ACC112 (cell line): ENCODE measurements at regions not wholly inside any gene's neighbourhood (a gene's known extent, or its start where the extent isn't known, plus 50 kb on each side); places are given as distances from the start of the nearest gene placed in this dataset.
"Not testable (repeated sequence)": the region's sequence is repeated elsewhere in the genome, so short reads cannot be mapped to it uniquely, and the experiment has no call there.

Experiments
- H2AFZ ChIP-seq: fragments of 200-600 bp; sonication (generic); one replicate; pipeline ENCODE4 v1.6.0; 2017; ENCODE audit warnings: antibody characterized with exemption, low read length; ENCODE audit not compliant: unreplicated experiment
- H3K27ac ChIP-seq: fragments of 200-600 bp; sonication (generic); 2 replicates; pipeline ENCODE4 v1.5.1; 2014; ENCODE audit warnings: low read depth, mild to moderate bottlenecking, antibody characterized with exemption, low read length, moderate library complexity
- H3K27me3 ChIP-seq: fragments of 200-600 bp; sonication (generic); 2 replicates; pipeline ENCODE4 v1.6.1; 2014; ENCODE audit warnings: mild to moderate bottlenecking, antibody characterized with exemption, low read length, moderate library complexity, mixed read lengths; ENCODE audit not compliant: insufficient read depth
- H3K36me3 ChIP-seq: fragments of 200-600 bp; sonication (generic); 2 replicates; pipeline ENCODE4 v1.6.1; 2016; ENCODE audit warnings: mild to moderate bottlenecking, antibody characterized with exemption, low read length, moderate library complexity, mixed read lengths; ENCODE audit not compliant: insufficient read depth
- H3K4me1 ChIP-seq: fragments of 200-600 bp; sonication (generic); one replicate; pipeline ENCODE4 v1.6.1; 2016; ENCODE audit warnings: low read length, mixed read lengths; ENCODE audit not compliant: insufficient read depth, unreplicated experiment, control insufficient read depth
- H3K4me3 ChIP-seq: fragments of 200-600 bp; sonication (generic); 2 replicates; pipeline ENCODE4 v1.5.1; 2014; ENCODE audit warnings: mild to moderate bottlenecking, low read depth, low read length
- H3K79me2 ChIP-seq: fragments of 200-600 bp; sonication (generic); one replicate; pipeline ENCODE4 v1.6.0; 2016; ENCODE audit warnings: low read length; ENCODE audit not compliant: control insufficient read depth, unreplicated experiment, insufficient read depth

GRCh38 chr12:33817713-33818112 is 204.6 kb upstream of the ALG10 start:
- Histone ChIP-seq H3K36me3 (no peaks in the 10 kb centered on the region), H3K79me2 (no peaks in the 10 kb centered on the region), H2AFZ (no peak overlapping the region), H3K27ac (no peak overlapping the region), H3K4me1 (no peaks in the 10 kb centered on the region), H3K27me3 (no peaks in the 10 kb centered on the region), H3K4me3 (no peak overlapping the region)

DNA sequence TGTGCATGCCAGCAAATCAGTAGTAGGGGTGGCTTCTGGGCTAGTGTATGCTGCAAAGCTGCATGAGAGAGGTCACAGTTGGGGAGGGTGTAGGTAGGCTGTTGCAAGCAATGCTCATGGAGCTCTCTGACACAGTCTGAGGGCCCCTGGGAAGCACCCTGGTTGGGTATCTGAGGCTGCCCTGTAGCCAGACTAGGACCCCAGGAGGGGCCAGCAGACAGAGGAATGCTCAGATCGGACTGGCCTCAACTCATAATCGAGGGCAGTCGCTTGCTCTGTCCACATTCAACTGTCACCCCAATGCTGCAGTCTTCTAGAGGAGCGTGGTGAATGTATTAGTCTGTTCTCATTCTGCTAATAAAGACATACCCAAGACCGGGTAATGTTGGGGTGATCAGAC is 204.0 kb upstream of the ALG10 start:
- Histone ChIP-seq H3K4me1 (no peaks in the 10 kb centered on the region), H3K4me3 (no peak overlapping the region), H3K27ac (no peak overlapping the region), H3K79me2 (no peaks in the 10 kb centered on the region), H2AFZ (no peak overlapping the region), H3K36me3 (no peaks in the 10 kb centered on the region), H3K27me3 (no peaks in the 10 kb centered on the region)

- no peak overlapping the region for H3K27ac ChIP-seq
- no peaks in the 10 kb centered on the region for H3K4me1 ChIP-seq
Measured at GRCh38 chr12:33825442-33825841, 196.9 kb upstream of the ALG10 start.

DNA sequence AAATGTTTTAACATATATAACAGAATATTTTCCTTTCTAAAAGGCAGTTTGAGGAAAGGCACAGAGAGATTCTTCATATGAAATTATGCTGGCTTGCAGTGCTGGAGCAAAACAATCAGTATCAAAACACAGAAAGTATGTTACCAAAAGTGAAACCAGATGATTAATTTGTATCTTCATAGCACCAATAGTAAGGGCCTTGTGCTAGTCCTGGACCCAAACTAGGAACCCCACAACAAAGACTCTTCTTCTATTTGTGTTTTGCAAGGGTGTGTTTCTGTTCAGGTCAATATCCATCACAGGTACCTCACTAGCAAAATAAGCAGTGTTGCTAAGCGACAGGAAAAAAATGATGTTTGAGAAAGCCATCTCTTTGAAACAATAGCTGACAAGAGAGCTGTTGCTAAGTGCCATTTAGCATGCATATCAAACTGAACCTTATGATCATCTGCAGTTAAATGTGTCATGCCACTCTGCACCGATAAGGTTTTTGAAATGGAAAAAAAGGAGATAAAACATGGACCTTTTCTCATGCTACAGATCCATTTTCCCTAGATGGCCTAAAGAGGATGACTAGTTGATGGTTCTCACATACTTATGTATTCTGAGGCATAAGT is 196.2 kb upstream of the ALG10 start:
- no peak overlapping the region for H3K27ac ChIP-seq
- no peak overlapping the region for H2AFZ ChIP-seq
- no peaks in the 10 kb centered on the region for H3K79me2 ChIP-seq
- H3K4me3 ChIP-seq: no peak overlapping the region
- H3K27me3 ChIP-seq: no peaks in the 10 kb centered on the region
- no peaks in the 10 kb centered on the region for H3K4me1 ChIP-seq
- H3K36me3 ChIP-seq: no peaks in the 10 kb centered on the region

More at GRCh38 chr12:33825442-33825841, 196.9 kb upstream of the ALG10 start:
- no peaks in the 10 kb centered on the region for H3K27me3 ChIP-seq
- H2AFZ ChIP-seq: no peak overlapping the region
- no peaks in the 10 kb centered on the region for H3K36me3 ChIP-seq
- H3K4me3 ChIP-seq: no peak overlapping the region
- H3K79me2 ChIP-seq: no peaks in the 10 kb centered on the region

GRCh38 chr12:33828326-33828725 is 194.0 kb upstream of the ALG10 start:
- H2AFZ ChIP-seq: no peak overlapping the region
- H3K4me3 ChIP-seq: no peak overlapping the region
- H3K79me2 ChIP-seq: no peaks in the 10 kb centered on the region
- H3K27me3 ChIP-seq: no peaks in the 10 kb centered on the region
- H3K36me3 ChIP-seq: no peaks in the 10 kb centered on the region
- no peaks in the 10 kb centered on the region for H3K4me1 ChIP-seq
- H3K27ac ChIP-seq: no peak overlapping the region

- Histone ChIP-seq H3K27ac (no peak overlapping the region), H3K4me3 (no peak overlapping the region), H3K36me3 (no peaks in the 10 kb centered on the region), H3K27me3 (no peaks in the 10 kb centered on the region), H3K4me1 (no peaks in the 10 kb centered on the region), H3K79me2 (no peaks in the 10 kb centered on the region), H2AFZ (no peak overlapping the region)
Measured at GRCh38 chr12:33830070-33830469, 192.2 kb upstream of the ALG10 start.

DNA sequence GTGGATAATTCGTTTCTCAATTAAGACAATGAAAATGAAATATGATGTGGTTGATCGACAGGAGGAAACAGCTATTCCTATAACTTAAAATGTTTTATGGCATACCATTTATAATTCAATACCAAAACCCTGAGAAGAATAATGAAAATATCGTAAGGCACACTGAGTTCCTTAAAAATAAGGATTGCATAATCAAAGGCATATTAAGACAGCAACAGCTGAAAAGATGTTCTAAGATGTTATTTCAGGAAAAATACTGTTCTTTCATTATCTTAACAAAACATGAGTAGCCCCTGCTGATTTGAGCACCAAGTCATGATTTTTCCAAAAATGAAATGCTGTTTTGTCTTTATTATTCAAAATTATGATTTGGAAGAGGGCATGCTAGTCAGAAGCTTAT is 189.4 kb upstream of the ALG10 start:
- Histone ChIP-seq H3K4me1 (no peaks in the 10 kb centered on the region), H3K27me3 (no peaks in the 10 kb centered on the region), H3K27ac (no peak overlapping the region), H2AFZ (no peak overlapping the region), H3K36me3 (no peaks in the 10 kb centered on the region), H3K4me3 (no peak overlapping the region), H3K79me2 (no peaks in the 10 kb centered on the region)

DNA sequence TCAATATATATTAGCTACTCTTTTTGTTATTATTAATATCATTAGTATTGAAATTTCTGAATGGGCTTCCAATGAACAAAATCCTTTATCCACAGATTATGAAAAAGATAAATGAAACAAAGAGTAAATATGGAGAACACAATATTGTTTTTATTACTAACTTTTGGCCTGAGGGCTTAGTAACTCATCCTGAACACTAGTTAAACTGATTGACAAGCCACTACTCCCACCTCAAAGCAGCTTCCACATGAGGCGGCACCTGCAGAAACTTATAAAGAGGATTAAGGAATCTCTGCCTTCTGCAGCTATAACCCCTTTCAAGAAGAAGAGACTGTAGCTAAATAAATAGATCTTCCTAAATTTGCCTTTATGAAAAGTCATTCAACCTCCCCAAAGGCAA is 187.6 kb upstream of the ALG10 start:
- H3K27me3 ChIP-seq: no peaks in the 10 kb centered on the region
- H3K4me1 ChIP-seq: no peaks in the 10 kb centered on the region
- no peak overlapping the region for H3K27ac ChIP-seq
- H3K4me3 ChIP-seq: no peak overlapping the region
- no peak overlapping the region for H2AFZ ChIP-seq
- H3K36me3 ChIP-seq: no peaks in the 10 kb centered on the region
- H3K79me2 ChIP-seq: no peaks in the 10 kb centered on the region

DNA sequence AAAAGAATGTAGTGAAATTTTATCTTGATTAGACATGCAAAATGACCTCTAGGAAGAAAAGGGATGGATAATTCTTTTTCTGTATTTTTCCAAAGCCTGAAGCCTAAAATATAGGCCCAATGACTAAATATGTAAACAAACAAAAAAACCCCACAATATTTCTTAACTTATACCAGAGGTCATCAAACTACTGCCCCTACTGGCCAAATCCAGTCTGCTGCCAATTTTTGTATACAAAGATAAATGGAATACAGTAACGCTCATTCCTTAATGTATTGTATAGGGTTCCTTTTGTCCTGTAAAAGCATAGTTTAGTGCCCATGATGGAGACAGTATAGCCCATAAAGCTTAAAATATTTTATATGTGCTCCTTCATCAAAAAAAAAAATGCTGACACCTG is 145.7 kb upstream of the ALG10 start:
- Histone ChIP-seq H3K4me3 (no peak overlapping the region), H3K27ac (no peak overlapping the region), H3K36me3 (no peaks in the 10 kb centered on the region), H3K79me2 (no peaks in the 10 kb centered on the region), H3K27me3 (no peaks in the 10 kb centered on the region), H2AFZ (no peak overlapping the region), H3K4me1 (no peaks in the 10 kb centered on the region)

GRCh38 chr12:33892425-33892824 is 129.9 kb upstream of the ALG10 start:
- Histone ChIP-seq H3K27me3 (no peaks in the 10 kb centered on the region), H3K4me3 (no peak overlapping the region), H3K79me2 (no peaks in the 10 kb centered on the region), H3K36me3 (no peaks in the 10 kb centered on the region), H3K4me1 (no peaks in the 10 kb centered on the region), H3K27ac (no peak overlapping the region), H2AFZ (no peak overlapping the region)

GRCh38 chr12:33920460-33920859 is 101.8 kb upstream of the ALG10 start:
- not testable (repeated sequence) for H3K36me3 ChIP-seq, H3K4me3 ChIP-seq, H3K79me2 ChIP-seq, H3K27ac ChIP-seq, H3K27me3 ChIP-seq, H2AFZ ChIP-seq, H3K4me1 ChIP-seq
